Heart left ventricle (tissue), 13 donors: ENCODE measurements at regions not wholly inside any gene's neighbourhood (a gene's known extent, or its start where the extent isn't known, plus 50 kb on each side); places are given as distances from the start of the nearest gene placed in this dataset.

Source experiments
- CTCF ChIP-seq, 12 donors: fragments of 200-600 bp; sonication (generic) in 4 of 12; IDR thresholded peaks; one replicate each; pipeline versions ENCODE4 v1.5.0 to v1.8.0; 2018 to 2022; ENCODE audit warnings: antibody characterized with exemption in 12 of 12, mild to moderate bottlenecking in 5 of 12
- POLR2A ChIP-seq, 2 donors: fragments of 450-650 bp; IDR thresholded peaks; one replicate each; pipeline ENCODE4 v1.6.1; 2017; ENCODE audit warnings: antibody characterized with exemption in 2 of 2, mild to moderate bottlenecking in 2 of 2, moderate library complexity in 2 of 2
- donor health status: ischemic (EF 13 %, LVEDD 7.1; RV severe dilation, severe dysfunction).
- donor health status: DM: no; HTN: yes; CAD: no.
- donor health status: DM: no; HTN: no; CAD: no.
- donor health status: ischemic (EF 25% LVEDD 6.9; RV normal size, moderate dysfunction).
- donor health status: ischemic (EF 25% LVEDD 5.7; RV mildly dilated, moderate dysfunction).
- donor health status: ischemic (EF 35%, LVEDD 5.7; RV mildly dilated, moderate dysfunction).
- donor health status: nonischemic (EF 11% LVEDD 7.7; RV severe dilation, severe dysfunction).
- donor health status: DM: yes; HTN: yes; CAD: no.
- donor health status: PGD.
- donor health status: ischemic (EF 29% LVEDD 5.4; RV normal size, mild dysfunction).
- donor health status: nonischemic (EF 23%, LVEDD 6.1; RV moderate dilation, normal function).

- TF ChIP-seq CTCF (IDR thresholded peaks at IDR 0.05) (no peak), POLR2A (IDR thresholded peaks at IDR 0.05) (no peak)
These were observed 456.3 kb downstream of the IRS2 start for GRCh38 chr13:109330123-109330522.
